GM18505 (cell line): ENCODE measurements at regions not wholly inside any gene's neighbourhood (a gene's known extent, or its start where the extent isn't known, plus 50 kb on each side); places are given as distances from the start of the nearest gene placed in this dataset.

Experiments used
- ATAC-seq: cut with Tn5 transposase; IDR thresholded peaks from one replicate; pipeline ENCODE4 v1.9.1; 2021; ENCODE audit not compliant: unreplicated experiment
- POLR2A ChIP-seq: IDR thresholded peaks from 4 replicates; pipeline ENCODE4 v1.6.1; 2011; ENCODE audit warnings: borderline replicate concordance; ENCODE audit not compliant: insufficient read depth, insufficient read length; ENCODE audit errors: extremely low read depth

DNA sequence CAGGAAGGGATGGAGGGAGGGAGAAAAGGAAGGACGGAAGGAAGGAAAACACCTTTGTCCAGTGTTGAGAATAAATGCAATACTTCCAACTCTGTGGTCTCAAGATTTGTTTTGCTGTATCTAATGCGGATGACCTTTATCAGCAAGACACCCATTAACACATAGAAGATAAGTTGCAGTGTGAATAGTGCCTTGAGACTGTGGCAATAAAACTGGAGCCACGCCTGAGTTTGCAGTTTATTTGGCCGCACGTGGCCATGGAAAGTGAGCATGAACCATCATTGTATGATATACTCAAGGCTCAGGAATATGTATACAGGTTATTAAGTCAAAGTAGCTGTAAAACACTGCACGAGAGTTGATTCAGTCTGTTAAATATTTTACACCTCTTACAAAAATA, 113.6 kb upstream of the EEA1 start:
- ATAC-seq, result no peak
- no peak for TF ChIP-seq POLR2A

DNA sequence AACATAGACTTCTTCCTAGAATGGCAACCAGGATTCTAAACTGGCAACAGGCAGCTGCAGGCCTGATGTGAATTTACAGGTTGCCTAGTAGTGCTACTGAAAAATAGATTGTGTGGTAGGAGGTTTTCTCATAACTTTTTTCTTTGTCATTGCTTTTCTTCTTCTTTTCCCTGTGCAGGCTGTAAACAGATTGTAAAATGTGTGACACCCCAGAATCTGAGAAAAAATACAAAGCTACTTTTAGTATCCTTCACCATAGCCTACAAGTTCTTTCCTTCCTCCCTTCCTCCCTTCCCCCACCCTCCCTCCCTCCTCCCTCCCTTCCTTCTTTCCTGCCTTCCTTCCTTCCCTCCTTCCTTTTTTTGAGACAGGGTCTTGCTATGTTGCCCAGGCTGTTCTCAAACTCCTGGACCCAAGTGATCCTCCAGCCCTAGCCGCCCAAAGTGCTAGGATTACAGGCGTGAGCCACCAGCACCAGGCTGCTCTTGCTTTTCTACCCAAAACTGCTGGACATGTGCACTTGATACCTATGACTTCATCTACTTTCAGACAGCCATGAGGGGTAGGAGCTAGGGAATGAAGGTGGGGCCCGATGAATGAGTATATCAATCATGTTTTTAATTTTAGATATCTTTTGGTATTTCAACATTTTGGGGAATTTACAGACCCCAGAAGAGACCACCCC, 114.2 kb upstream of the EEA1 start:
- TF ChIP-seq POLR2A, result no peak
- no peak for ATAC-seq

DNA sequence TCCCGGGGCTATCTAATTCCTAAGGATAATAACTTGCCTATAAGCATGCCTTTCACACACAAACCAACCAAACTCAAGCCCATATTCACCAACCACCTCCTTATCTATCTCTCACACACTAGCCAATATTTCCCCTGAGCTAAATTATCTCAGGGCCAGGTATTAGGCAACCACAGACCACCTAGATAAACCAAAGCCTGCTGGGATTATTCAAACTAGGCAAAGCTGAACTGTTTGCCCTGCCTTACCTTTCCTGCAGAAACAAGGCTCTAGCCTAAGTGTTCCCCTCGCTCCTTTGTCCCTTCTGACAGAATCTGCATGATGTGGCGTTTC, 114.7 kb upstream of the EEA1 start:
- ATAC-seq, result no peak
- TF ChIP-seq POLR2A, result no peak

DNA sequence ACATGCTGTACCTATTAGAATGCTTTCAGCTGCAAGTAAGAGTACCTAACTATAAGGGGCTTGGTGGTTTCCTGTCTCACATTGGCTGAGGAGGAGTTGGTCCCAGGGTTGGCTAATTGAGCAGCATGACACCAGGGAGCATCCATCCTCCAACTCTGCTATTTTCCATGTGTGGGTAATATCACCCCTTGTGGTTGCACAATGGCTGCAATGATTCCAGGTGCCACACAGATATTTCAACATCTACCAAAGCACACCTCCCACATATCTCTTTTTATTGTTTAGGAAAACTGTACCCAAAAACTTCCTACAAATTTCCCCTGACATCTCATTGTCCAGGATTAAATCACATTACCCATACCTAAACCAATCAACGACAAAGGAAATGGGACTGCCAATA, 118.0 kb upstream of the EEA1 start:
- no peak for ATAC-seq
- TF ChIP-seq POLR2A, result no peak

DNA sequence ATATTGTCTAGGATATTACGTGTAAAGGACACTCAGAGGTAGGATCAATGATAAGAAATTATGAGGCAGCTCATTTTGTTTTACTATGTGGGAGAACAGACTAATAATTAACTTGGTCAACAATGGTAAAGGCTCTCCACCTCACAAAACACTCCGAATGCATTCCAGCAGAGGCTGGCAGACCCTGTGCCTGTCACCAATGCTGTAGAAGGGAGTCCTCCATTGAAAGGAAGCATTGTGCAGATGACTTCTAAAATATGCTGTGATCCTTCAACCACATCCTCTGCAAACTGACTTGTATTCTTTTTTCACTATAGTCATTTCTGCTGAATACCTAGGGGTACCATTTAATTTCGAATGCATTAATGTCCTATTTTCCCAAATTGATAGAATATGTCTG, 119.6 kb upstream of the EEA1 start:
- TF ChIP-seq POLR2A, result no peak
- ATAC-seq, result no peak

DNA sequence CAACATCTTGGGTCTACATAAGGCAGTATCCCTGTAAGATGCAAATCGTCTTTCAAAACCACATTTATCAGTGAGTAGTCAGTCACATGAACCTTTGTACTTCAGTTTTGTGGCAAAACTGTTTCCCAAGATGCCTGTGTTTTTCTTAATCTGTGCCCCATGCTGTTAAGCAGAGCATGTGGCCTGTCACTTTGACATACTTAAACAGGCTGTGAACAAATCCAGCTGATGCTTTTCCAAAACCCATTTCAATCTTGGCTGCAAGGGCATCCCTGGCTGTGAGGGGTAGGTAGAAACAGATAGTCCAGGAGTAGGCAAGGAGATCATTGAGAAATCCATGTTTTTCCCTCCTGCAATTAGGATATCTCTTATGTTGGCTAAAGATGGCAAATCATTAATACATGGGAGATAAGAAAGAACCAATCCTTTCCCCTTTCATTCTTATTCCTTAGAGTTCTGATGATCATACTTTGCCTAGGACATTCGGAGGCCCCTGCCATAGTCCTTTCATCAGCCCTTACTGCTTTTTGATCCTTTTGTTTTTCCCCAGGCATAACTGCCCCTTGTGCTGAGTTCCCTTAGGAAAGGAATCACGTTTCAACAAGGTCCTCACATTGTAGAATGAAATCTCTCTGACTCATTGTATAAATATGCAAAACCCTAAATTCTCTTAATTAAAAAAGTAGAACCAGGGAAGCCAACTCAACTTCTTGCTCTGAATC, 121.1 kb upstream of the EEA1 start:
- no peak for ATAC-seq
- TF ChIP-seq POLR2A, result no peak

DNA sequence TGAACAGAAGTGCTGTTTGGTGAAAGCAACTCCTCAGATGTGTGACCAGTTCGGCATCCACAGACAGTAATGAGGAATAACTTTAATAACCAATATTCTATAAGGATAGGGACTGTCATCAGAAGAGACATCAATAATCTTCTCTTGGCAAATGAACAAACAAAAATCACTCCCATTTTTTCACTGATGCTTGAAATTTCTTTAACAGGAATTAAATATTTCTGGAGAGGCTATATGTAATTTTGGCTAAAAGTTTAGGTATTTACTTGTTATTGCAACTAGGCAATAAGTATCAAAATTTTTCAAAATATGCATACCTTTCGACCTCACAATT, 121.6 kb upstream of the EEA1 start:
- TF ChIP-seq POLR2A, result no peak
- ATAC-seq, result no peak

DNA sequence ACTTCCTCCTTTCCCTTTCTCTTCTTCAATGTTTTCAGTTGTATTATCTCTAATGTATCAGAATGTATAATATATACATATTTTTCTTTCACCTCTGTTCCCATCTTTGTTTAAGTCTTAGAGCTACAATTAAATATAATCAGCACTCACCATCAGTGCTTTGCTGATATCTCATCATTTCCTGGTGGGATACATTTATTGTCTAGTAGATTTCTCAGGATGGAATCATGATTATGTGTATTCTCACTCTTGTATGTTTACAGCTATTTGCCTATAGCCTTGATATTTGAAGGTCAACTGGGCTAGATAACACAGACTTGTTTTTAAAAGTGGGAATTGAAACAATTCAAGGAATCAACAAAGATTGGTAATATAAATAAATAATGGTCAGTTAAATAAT, 124.9 kb upstream of the EEA1 start:
- TF ChIP-seq POLR2A, result no peak
- no peak for ATAC-seq

DNA sequence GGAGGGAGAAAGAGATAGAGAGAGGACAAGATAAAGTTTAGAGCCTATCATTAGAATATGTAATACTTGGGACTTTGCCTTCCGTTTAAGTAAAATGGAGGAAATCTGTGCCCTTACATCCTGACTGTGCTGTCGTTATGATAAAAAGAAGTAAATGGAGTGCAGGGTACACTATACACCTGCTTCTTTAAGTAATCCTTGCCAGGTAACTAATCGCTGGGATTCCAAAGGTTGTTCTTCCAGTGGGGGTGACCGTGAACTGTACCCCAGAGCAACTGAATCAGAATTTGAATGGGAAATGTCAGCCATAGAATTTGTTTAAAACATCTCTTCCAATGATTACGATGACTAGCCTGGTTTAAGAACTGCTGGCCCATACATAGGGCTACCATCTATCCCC, 126.1 kb upstream of the EEA1 start:
- ATAC-seq, result no peak
- TF ChIP-seq POLR2A, result no peak

DNA sequence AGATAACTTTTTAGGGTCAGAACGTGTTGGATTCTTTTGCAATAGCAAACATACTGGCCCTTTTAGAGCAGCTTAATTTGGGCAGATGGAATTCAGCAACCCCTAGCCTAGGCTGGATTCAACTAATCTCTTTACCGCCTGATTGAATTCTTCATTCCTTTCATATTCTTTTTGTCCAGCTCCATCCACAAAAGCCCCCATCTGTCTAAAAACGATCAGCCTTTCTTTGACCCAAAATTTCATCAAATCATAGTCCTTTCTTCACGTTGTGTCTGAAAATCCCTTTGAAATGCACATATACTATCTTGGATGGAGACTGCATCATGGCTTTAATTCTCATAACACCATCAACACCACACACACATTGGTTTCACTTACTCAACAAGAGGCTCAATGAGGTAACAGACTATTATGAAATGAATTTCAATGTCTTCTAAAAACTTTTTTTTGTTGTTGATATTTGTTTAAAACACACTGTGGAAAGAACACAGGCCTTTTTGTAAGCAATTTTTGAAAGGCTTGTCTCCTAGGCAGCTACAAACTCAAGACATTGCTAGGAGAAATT, 128.0 kb upstream of the EEA1 start:
- ATAC-seq, result no peak
- TF ChIP-seq POLR2A, result no peak

DNA sequence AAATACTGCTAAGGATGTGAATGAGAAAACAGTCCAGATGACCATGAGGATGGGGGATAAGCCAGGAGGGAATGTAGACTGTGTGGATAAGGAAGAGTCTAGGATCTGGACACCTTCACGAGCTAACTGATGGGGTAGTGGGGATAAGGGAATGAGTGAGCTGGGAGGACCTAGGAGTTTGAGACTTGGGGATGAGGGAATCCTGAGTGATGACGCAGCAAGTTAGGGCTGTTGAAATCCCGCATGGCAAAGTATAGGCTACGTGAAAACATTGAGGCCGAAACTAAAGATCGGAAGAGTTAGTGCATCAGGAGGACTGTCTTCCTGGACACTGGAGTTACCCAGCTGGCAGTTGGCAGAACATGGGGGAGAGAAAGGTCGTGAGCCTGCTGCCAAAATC, 129.2 kb upstream of the EEA1 start:
- TF ChIP-seq POLR2A, result no peak
- ATAC-seq, result no peak

DNA sequence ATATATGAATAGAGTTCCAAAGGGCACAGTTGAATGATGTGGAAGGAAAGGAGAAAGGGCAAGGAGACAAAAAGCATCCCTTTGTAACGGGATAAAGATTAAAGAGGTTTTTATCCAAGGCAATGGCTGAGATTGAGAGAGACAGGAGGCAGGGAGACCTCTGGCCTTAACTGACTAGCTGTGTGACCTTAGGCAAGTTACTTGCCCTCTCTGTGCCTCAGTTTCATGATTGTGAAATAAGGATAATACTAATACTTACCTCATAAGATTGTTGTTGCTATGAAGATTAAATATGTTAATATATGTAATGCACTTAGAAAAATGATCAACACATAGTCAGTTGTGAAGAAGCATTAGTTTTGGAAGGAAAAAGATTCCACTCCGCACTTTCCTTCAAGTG, 130.2 kb upstream of the EEA1 start:
- ATAC-seq, result no peak
- no peak for TF ChIP-seq POLR2A

DNA sequence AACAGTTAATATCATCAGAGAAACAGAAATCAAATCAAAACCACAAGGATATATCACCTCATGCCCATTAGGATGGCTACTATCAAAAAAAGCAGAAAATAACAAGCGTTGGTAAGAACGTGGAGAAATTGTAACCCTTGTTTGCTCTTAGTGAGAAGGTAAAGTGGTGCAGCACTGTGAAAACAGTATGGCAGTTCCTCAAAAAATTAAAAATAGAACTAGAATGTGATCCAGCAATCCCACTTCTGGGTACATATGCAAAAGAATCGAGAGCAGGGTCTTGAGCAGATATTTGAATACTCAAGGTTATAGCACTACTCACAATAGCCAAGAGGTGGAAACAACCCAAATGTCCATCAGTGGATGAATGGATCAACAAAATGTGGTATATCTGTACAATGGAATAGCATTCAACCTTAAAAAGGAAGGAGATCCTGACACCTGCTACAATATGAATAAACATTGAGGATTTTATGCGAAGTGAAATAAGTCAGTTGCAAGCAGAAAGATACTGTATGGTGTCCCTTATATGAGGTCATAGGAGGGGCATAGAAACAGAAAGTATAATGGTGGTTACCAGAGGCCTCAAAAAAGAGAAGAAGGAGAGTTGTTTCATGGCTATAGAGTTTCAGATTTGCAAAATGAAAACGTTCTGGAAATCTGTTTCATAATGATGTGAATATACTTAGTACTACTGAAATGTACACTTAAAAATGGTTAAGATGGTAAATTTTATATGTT, 131.0 kb upstream of the EEA1 start:
- no peak for TF ChIP-seq POLR2A
- peak; percentile 94 for ATAC-seq
